Iris pigment epithelial cell (primary cell): ENCODE measurements at regions not wholly inside any gene's neighbourhood (a gene's known extent, or its start where the extent isn't known, plus 50 kb on each side); places are given as distances from the start of the nearest gene placed in this dataset.

Experiments used
- DNase-seq: peaks from one replicate; pipeline ENCODE4 v3.0.0-alpha.2; 2011; ENCODE audit warnings: low read depth

DNA sequence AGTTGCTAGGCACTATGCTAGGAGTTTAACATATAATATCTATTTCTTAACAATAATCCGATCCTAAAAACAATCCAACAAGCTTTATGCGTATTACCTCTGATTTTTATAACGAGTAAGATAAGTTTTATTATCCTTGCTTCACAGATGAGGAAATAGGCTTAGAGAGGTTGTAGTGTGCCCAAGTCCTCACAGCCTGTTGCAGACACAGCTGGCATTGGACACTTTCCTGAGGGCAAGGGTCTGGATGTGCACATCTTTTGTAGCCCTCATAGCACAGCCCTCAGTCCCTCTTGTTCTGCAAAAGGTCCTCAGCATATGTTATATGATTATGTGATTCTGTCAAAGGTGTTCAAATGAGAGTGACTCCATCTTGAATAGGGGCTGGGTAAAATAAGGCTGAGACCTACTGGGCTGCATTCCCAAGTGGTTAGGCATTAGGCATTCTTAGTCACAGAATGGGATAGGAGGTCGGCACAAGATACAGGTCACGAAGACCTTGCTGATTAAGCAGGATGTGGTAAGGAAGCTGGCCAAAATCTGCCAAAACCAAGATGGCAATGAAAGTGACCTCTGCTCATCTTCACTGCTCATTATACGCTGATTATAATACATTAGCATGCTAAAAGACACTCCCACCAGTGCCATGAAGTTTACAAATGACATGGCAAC, 75.7 kb upstream of the F3 start:
- DNase-seq, result peak; percentile 69

DNA sequence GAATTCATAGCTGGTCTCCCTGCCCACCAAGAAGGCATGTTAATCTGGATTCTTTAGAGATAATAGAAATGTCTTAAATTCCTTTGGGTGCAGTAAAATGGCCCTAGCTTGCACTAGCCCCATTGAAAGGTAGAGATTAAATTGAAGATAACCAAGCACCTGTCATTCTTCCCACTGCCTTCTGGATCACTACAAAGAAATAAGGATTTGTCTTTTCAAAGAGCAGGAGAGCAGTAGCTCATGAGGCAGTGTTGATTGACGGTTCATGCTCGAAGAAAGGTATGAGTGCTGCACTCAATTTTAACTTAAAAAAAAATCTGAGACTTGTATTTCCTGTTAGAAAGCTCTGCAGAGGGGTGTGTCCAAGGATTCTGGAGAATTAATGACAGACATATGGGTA, 74.9 kb upstream of the F3 start:
- no peak for DNase-seq

DNA sequence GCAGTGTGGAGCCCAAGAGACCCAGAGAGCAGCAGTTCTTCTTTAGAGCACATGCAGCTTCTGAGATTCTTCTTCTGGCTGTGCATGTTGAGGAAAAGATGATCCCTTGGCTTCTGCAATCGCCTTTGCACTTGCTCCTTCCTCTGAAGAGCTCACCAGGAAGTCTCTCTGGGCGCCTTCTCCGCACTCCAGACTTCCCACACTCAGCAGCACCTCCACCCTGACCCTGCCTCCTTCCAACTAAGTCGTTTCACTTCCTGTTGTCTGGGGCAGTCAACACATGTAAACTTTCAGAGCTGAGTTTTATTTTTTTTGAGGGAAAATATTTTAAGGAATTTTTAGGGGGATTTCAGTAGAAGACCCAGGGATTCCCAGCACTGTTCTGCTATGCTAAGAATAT, 73.4 kb upstream of the F3 start:
- DNase-seq, result peak; percentile 55

DNA sequence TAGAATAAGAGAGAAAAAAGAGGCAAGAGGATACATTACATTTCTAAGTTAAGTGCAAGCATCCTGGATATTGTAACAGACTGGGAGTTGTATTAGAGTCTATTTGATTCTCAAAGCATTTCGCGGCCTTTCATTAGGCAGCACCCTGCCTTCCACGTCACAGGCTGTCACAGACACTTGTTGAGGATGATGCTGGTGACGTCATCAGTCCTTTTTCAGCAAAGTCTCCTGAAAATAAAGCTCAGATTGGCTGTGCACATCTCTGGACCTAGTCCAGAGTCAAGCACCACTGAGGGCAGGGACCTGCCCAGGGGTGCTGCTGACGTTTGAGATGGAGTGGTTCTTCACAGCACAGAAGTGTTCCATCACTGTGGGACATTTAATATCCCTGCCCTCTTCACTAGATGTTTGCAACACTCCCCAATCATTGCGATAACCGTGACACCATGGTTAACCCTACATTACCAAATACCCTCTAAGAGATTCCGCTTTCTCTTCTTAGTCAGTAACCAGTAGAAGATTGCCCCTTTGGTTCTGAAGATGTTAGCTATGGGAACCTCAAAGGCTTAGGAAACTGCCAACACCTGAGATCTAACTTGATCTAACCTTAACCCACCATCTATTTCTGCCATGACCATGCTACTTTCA, 72.7 kb upstream of the F3 start:
- no peak for DNase-seq

DNA sequence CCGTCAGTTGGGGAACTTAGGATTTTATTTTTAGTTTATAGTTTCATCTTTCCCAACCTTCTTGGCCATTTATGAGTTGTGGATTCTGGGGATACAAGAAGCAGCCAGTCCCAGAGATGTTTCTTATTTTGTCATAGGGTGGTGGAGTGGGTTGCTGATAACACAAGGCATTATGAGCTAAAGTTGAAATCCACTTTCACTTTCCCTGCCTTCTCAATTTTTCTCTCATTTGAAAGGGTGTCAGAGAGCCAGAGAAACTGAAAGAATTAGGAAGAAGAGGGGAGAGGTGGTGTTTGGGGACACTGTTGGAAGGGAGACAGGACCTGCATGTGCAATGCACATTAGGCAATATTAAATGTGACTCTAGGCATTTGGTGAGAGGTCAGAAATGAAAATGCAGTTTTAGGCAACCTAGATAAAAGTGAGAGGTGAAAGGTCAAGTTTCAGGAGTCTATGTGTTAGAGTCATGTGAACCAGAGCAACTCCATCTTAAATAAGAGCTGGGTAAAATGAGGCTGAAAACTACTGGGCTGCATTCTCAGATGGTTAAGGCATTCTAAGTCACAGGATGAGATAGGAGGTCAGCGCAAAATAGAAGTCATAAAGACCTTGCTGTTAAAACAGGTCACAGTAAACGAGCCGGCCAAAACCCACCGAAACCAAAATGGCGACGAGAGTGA, 71.1 kb upstream of the F3 start:
- DNase-seq, result no peak

DNA sequence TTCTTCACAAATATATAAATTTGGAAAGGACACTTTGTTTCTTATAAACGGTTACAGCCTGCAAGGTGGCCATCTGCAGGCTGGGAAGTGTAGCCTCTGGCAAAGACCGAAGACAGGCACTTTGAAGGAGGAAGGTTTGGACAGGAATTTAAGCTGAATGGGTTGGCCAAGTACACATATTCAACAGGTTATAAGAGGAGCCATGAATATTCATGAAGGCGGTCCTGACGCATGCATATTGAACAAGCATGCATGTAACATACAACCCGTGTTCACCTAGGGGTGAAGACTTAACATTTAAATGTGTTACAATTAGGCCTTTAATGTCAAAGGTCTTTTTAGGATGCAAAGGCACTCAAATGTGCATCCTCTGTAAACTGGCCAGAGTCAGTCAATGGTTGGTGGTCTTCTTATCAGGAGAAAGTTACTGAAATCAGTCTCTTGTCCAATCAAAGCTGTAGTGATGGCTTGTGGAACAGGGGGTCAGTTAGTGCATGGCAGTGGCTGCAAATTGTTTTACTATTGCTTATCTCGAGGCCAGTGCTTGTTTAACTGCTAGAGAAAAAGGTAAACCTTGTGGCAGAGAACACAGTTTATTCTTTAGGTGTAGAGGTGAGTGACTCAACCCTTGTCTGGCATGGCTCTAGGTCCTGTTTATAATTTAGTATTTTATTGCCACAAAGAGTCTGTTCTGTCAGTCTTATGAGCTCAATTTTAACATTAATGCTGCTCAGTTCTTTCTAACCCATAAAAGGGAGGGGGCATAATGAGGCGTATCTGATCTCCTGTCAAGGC, 70.3 kb upstream of the F3 start:
- no peak for DNase-seq

DNA sequence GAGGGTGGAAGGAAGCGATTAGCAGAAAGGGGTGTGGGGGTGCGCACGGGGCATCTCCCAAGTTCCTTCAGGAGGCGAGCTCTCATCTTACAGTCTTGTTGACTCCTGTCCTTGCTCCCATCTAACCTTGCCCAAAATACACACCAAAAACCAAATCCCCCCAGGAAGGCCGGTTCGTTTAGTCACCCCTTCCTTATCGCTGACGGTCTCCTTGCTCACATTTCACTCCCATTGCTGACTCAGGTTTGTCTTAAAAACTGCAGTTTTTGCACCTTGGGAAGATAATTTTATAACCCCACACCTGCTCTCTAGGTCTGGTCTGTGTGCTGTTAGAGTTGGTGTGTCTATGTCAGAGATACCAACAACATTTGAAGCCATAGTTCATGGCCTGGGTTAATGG, 68.1 kb upstream of the F3 start:
- DNase-seq, result no peak

DNA sequence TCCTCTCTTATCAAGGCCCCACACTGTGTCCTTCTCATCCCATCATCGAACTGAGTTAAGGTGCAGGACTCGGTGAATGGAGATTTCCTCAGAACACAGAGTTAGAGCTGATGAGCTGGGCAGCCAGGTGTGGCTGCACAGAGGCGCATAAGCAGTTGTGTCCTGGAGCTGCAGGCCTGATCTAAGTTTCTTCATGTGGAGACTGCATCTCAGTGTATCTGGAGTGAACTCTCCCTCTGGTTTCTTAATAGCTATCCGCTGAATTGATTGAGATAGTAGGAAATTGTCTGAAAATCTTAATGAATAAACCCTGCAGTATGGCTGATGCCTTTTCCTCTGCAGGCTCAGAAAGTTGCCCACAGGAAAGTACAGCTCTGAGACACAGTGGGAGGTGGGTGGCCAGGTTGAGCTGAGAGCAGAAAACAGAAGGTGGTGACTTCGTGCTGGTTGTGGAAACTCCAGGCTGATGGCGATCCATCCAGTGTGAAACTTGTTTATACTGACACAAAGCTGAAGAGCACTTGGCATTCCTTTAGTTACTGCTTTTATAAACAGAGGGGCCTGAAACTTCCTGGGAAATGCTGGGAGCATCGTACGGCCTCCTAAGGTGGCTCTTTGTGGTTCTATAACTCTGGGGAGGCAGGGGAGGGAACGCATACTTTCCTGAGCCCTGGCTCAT, 67.4 kb upstream of the F3 start:
- no peak for DNase-seq

DNA sequence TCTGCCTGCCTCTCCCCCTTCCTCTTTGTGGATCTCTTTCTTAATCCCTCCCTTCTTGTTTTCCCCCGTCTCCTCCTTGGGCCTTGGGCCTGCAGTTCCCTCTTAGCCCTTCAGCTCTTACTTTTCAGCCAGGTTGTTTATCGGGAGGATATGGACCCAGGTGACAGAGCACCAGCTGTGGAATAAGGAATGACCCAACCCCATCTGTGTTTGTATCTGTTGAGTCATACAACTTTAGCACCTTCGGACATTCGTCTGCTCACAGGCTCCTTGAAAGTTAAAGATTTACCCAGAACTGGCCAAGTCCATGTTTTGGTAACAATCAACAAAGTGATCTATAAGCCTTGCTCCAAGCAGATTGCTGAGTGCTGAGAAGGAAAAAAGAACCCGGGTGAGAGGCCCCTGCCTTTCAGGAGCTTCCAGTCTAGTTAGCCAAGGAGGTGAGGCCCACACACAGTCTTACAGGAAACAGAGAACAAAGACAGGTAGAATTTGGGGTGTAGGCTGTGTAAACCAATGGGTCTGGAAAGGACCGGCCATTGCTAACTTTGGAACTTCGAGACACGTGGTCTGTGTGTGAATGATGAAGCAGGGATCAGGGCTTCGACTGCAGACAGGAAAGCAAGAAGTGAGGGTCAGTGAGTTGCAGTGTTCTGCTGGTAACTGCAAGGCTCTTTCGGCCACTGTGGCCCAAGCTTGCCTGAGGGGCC, 66.7 kb upstream of the F3 start:
- no peak for DNase-seq

DNA sequence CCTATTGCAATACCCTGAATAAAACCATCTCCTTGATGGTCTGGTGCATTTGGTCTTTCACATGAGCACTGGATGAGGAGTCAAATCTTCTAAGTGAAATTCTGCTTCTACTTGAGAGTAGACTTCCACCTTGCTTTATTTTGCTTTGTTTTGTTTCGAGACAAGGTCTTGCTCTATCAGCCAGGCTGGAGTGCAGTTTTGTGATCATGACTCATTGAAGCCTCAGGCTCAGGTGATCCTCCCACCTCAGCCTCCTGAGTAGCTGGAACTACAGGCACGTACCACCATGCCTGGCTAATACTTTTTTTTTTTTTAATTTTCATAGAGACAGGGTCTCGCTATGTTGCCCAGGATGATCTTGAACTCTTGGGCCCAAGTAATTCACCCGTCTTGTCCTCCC, 65.8 kb upstream of the F3 start:
- DNase-seq, result no peak

DNA sequence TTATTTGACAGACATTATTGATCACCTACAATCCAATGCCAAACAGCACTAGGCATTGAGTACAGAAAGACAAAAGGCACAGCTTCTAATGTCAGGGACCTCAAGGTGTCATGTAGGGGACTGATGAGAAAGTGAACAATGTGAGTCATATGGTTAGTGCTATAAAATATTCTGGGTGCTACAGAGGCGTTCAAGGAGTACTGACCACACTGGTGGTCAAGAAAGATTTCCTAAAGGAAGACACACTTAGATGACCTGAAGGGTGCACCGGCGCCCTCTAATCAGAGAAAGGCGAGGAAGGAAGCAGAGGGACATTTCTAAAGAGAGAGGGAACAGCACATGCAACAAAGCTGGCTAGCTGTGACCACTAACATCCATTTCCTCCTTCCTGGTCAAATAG, 64.9 kb upstream of the F3 start:
- no peak for DNase-seq

DNA sequence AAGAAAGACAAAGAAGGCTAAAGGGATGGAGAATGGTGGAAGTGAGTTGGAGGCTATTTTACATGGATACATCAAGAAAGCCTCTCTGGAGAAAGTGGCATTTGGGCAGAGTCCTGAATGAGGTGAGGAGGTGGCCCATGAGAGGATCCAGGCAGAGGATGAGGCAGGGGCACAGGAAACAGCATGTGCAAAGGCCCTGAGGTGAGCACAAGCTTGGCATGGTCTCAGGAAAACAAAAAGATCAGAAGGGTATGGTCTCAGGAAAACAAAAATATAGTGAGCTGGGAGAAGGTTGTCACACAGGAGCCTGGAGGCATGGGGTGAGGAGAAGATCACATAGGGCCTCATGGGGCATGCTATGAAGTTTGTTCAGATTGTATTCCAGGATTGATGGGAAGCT, 62.1 kb upstream of the F3 start:
- DNase-seq, result no peak

DNA sequence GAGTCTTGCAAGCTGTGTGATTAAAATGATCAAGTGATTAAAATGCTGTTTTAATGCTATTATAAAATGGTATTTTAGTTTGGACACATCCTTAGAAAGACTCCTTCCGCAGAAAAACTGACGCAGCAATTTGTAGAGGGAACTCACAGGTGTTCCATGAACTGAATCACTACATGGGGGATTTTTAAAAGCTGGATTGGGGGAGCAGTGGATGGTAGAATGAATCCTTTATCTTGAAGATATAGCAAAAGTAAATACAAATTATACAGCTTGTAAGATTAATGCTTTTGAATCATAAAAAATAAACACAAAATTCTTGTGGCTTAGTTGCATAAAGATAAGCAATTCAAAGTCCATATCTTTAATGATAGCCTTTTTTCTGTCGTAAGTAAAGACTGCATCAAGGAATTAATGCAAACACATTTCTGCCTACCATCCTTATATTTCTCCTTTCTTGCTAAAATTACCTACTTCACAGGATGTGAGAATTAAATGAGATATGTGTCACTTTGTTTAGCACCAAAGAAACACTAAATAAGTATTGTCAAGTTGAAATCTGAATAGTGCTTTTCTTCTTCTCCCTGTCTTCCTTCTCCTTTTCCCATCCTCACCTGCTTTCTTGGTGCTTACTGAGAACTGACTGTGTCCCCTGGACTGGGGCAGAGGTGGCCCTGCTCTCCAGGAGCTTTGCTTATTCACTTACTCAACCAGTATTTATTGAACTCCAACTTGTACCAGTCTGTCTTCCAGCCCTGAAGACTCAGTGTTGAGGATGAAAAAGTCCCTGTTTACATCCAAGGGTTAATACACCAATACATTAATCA, 61.5 kb upstream of the F3 start:
- peak; percentile 61 for DNase-seq

DNA sequence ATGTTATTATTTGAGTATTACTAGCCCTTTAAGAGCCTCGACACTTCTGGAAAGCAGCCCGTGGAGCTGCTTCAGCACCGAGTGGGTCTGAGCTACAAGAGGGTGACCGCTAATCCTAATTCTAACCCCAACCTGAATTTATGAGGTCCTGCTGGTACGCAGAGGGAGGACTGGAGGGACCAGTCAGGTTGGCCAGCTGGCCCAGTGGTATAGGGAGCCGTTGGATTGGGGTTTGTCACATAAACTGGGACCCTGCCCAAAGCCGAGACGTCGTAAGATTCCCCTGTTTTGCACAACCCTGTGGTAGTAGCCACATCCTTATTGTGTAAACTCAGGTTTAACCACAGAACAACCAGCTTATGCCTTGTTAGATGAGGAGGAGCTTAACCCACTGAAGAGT, 60.8 kb upstream of the F3 start:
- DNase-seq, result peak; percentile 93

DNA sequence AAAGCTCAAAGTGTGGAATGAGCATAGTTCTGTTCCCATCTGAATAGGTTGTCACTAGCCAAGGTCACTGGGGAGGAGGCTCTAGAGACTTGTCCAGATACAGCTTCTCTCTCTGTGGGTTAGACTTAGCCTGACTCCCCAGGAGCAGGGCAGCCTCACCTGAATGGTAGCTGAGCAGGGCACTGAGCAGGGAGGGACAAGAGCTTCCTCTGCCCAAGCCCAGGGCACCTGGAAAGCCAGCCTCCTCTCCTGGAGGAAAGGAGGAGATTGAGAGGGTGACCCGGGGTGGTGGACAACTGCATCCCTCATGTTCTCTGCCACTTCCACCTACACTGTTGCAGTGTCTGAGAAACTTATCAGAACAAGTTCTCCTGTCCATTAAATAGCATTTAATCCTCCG, 59.0 kb upstream of the F3 start:
- DNase-seq, result no peak

DNA sequence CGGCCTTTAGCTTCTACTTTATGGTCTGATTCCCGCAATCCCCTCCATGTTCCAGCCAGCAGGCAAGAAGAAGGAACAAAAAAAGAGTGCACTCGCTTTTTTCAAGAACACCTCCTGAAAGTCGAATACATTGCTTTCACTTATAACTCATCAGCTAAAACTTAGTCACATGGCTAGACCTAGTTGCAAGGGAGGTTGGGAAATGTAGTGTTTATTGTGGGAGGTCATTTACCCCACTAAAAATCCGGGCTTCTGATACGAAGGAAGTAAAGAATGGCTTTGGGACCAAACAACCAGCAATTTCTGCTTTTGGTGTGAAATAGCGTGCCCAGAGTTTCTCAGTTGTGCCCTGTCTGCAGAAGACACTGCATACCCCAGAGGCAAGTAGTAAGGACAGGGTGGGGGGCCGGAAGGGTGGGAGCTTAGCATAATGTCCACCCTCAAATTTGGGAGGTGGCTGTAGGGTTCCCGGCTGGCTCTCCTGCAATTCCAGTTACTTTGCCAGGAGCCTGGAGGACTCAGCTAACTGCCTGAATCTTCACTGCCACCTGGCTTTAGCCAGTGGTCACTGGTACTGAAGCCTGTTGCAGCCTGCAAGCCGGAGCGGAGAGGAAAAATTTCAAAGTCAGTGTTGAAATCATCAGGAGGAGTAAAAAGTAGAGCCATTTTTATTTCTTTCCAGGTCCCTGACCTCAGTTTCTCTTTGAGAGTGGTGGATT, 57.7 kb upstream of the F3 start:
- DNase-seq, result no peak

DNA sequence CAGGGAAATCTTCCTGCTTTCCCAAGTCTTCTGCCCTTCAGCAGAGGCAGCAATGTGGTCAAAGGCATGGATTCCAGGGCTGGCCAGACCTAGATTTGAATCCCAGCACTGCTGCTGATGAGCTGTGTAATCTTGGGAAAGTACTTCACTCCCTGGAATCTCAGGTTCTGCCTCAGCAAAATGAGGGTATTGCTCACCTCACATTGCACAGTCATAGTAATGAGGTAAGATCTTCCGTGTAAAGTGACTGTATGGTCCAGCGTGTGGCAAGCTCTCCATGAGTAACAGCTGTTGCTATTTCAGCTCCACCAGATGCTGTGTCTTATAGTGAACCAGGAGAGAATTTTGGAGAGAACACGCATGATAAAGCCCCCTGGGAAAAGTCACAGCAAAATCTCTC, 56.1 kb upstream of the F3 start:
- peak; percentile 70 for DNase-seq

DNA sequence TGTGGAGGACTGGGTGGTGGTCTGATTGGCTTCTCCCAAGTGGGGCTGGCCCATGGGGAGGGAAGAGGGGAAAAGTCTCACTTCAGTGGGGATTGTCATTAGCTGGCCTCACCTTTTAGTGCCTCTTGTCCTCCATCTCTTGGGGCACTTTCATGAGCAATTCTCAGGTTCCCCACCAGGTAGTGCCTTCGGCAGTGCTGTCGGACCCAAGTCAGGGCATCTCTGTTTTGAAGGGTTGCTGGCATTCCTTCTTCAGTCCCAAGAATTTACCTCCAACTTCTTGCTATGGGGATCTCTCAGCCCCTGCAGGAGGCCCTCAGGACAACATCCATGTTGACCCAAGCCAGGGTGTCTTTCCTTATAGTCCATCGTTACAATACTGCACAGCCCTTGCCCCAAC, 54.7 kb upstream of the F3 start:
- no peak for DNase-seq

DNA sequence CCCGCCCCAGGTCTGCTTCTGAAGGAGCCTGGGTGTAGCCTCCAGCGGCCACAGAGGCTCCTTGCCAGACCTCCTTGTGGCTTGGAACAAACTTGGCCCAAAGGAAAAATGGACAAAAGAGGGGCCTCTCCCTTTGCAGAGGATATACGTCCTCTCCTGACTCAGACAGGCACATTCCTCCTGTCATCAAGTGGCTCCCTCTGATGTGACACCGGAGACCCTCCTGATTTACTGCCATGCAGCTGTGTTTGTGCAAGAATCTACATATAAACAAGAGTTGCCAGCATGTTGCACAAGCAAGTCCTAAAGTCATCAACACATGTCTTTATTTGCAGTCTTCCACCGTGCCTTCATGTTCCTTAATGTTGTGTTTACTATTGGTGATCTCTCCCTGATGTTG, 54.1 kb upstream of the F3 start:
- no peak for DNase-seq

DNA sequence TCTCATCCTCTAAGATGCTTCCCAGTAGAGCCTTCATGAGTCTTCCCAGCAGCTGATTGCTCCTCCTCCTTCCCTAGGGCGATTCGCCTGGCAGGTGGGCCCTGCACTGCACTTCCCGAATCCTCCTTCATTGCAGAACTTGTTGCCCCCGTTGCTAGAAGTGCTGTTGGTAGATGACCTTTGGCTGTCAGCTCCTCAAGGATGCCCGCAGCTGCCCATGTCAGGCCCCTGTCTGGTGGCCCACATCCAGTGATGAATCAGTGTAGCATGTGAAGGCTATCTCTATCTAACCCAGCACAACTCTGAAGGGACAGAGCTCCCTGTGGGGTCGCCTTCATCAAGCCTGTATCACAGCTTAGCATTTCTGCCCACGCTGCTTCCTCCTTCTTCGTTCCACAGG, 52.1 kb upstream of the F3 start:
- DNase-seq, result no peak
